Large intestine (tissue), 3 donors: ENCODE measurements at regions not wholly inside any gene's neighbourhood (a gene's known extent, or its start where the extent isn't known, plus 50 kb on each side); places are given as distances from the start of the nearest gene placed in this dataset.

ENCODE experiments used
- DNase-seq, 2 donors: peaks; one replicate each; pipeline versions ENCODE4 v3.0.0 to v3.0.0-alpha.2; 2013
- H3K27ac ChIP-seq: one replicate; pipeline ENCODE4 v1.5.1; 2013; ENCODE audit warnings: low read length
- H3K27me3 ChIP-seq: 2 replicates; pipeline ENCODE4 v1.6.1; 2013; ENCODE audit warnings: low read length; ENCODE audit not compliant: control insufficient read depth, insufficient read depth
- H3K36me3 ChIP-seq: 2 replicates; pipeline ENCODE4 v1.6.1; 2013; ENCODE audit warnings: low read length; ENCODE audit not compliant: control insufficient read depth, insufficient read depth
- H3K4me1 ChIP-seq: one replicate; pipeline ENCODE4 v1.6.1; 2013; ENCODE audit warnings: low read length; ENCODE audit not compliant: control insufficient read depth, insufficient read depth
- H3K4me3 ChIP-seq: one replicate; pipeline ENCODE4 v1.5.1; 2013; ENCODE audit warnings: low read length
- H3K9me3 ChIP-seq: one replicate; pipeline ENCODE4 v1.6.1; 2013; ENCODE audit warnings: mild to moderate bottlenecking, low read depth, low read length, moderate library complexity; ENCODE audit not compliant: control insufficient read depth
- WGBS: methylation state at CpG from one replicate; pipeline ENCODE4 v1.1.5; 2013; ENCODE audit warnings: low lambda C conversion rate; ENCODE audit not compliant: insufficient coverage; 5-methylcytosine and 5-hydroxymethylcytosine counted together

- H3K9me3 ChIP-seq = no peaks in the 10 kb centered on the region
- no CpG with 5 or more reads among the region's 4 CpGs for WGBS
- H3K4me3 ChIP-seq = no peak overlapping the region
- no peaks in the 10 kb centered on the region for H3K27me3 ChIP-seq
- H3K36me3 ChIP-seq = no peaks in the 10 kb centered on the region
- no peaks in the 10 kb centered on the region for H3K4me1 ChIP-seq
- H3K27ac ChIP-seq = no peak overlapping the region
- DNase-seq = no peak
These were observed 165.5 kb upstream of the BET1 start for GRCh38 chr7:94169682-94170081.

DNA sequence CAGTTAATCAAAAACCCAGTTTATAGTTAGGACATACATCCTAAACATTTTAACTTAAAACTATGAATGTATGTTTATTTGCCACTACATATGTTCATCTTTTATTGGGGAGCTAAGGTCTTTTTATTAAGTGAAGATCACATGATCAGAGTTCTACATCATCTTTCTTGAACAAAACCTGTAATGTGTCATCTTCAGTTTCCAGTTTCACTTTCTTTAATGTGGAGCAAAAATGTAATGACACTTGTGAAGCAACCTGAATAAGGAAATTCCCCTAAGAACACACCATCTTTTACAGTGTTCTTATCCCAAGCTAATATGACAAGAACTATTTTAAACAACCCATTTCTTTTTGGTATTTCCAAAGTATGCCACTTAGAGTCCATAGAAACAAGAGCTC is 166.7 kb upstream of the BET1 start:
- H3K36me3 ChIP-seq = no peaks in the 10 kb centered on the region
- H3K4me3 ChIP-seq = no peak overlapping the region
- no peak overlapping the region for H3K27ac ChIP-seq
- H3K27me3 ChIP-seq = no peaks in the 10 kb centered on the region
- H3K9me3 ChIP-seq = no peaks in the 10 kb centered on the region
- no peak for DNase-seq
- H3K4me1 ChIP-seq = no peaks in the 10 kb centered on the region

GRCh38 chr7:94173436-94173835 is 169.3 kb upstream of the BET1 start:
- no peaks in the 10 kb centered on the region for H3K36me3 ChIP-seq
- H3K27me3 ChIP-seq = no peaks in the 10 kb centered on the region
- WGBS = no CpG with 5 or more reads among the region's 2 CpGs
- H3K27ac ChIP-seq = no peak overlapping the region
- no peak overlapping the region for H3K4me3 ChIP-seq
- H3K4me1 ChIP-seq = no peaks in the 10 kb centered on the region
- H3K9me3 ChIP-seq = no peaks in the 10 kb centered on the region
- no peak for DNase-seq

DNA sequence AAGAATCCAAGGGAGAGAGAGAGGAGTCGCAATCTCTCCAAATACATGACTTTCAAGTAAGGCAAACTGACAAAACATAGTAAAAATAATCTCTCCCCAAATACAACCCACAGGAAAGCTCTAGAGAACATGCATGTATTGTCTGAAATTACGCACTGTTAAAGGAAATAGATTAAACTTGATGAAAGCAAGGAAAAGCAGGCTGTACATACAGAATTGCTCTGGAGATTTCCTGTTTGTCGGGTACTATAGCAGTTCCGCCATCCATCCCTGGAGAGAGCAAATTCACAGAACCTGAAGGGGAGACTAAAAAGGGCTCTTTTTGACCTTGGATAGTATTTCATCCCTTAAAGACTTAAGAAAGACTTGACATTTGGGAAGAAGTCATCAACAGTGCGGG is 170.2 kb upstream of the BET1 start:
- Histone ChIP-seq H3K27ac (no peak overlapping the region), H3K9me3 (no peaks in the 10 kb centered on the region), H3K4me1 (no peaks in the 10 kb centered on the region), H3K4me3 (no peak overlapping the region), H3K36me3 (no peaks in the 10 kb centered on the region), H3K27me3 (no peaks in the 10 kb centered on the region)
- 100% methylated on average over 1 of the region's 5 CpGs for WGBS
- DNase-seq = no peak

- DNase-seq = no peak
- Histone ChIP-seq H3K4me3 (no peak overlapping the region), H3K36me3 (no peaks in the 10 kb centered on the region), H3K9me3 (no peaks in the 10 kb centered on the region), H3K27ac (no peak overlapping the region), H3K4me1 (no peaks in the 10 kb centered on the region), H3K27me3 (no peaks in the 10 kb centered on the region)
- whole genome bisulfite sequencing = no CpG with 5 or more reads among the region's 2 CpGs
These were observed 170.8 kb upstream of the BET1 start for GRCh38 chr7:94174956-94175355.

GRCh38 chr7:94176694-94177200 is 172.6 kb upstream of the BET1 start:
- Histone ChIP-seq H3K4me1 (no peaks in the 10 kb centered on the region), H3K4me3 (no peak overlapping the region), H3K9me3 (no peaks in the 10 kb centered on the region), H3K27ac (no peak overlapping the region), H3K27me3 (no peaks in the 10 kb centered on the region), H3K36me3 (no peaks in the 10 kb centered on the region)
- 88% methylated on average over 3 of the region's 4 CpGs for WGBS
- DNase-seq = no peak

DNA sequence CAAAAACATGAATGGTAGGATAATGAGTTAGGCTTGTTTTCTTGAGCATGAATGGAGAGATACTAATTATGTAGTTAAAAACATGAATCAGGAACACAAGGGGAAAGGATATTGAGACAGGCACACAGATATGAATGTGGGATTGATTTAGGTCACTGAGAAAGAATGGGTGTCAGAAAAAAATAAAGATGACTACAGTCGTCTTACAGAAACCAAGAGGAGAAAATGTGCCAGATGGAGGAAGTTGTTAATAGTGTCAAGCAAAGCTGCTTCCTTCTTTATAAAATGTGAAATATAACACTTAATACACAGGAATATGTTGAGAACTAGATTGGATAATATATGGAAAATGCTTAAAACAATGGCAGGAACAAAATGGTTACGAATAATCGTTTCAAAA is 173.3 kb upstream of the BET1 start:
- Histone ChIP-seq H3K27me3 (no peaks in the 10 kb centered on the region), H3K4me3 (no peak overlapping the region), H3K9me3 (no peaks in the 10 kb centered on the region), H3K36me3 (no peaks in the 10 kb centered on the region), H3K4me1 (no peaks in the 10 kb centered on the region), H3K27ac (no peak overlapping the region)
- no peak for DNase-seq
- 95% methylated on average over 2 of the region's 3 CpGs for WGBS

GRCh38 chr7:94178230-94178629 is 174.1 kb upstream of the BET1 start:
- H3K27me3 ChIP-seq = no peaks in the 10 kb centered on the region
- no peak overlapping the region for H3K27ac ChIP-seq
- H3K4me1 ChIP-seq = no peaks in the 10 kb centered on the region
- no peaks in the 10 kb centered on the region for H3K36me3 ChIP-seq
- no peaks in the 10 kb centered on the region for H3K9me3 ChIP-seq
- no peak for DNase-seq
- no CpG with 5 or more reads among the region's 3 CpGs for WGBS
- H3K4me3 ChIP-seq = no peak overlapping the region

DNA sequence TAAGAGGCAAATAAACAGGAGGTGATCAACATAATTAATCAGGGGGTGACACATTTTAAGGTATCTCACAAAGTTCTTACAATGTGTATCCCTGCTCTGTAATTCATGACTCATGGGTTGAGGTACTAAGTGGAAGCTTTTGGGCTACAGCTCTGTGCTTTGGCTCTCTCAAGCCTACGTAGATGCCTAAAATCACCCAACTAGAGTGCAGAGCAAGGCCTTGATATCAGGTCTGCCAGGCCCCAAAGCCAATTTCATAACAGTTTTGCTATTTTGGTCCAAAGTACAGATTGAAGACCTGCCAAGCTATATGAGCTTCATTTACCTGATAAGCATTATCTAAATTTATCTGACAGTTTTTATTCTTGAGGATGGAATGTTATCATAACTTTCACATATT is 175.3 kb upstream of the BET1 start:
- no peak for DNase-seq
- H3K4me1 ChIP-seq = no peaks in the 10 kb centered on the region
- H3K36me3 ChIP-seq = no peaks in the 10 kb centered on the region
- H3K27me3 ChIP-seq = no peaks in the 10 kb centered on the region
- no CpG with 5 or more reads among the region's 1 CpG for WGBS
- H3K4me3 ChIP-seq = no peak overlapping the region
- H3K27ac ChIP-seq = no peak overlapping the region
- no peaks in the 10 kb centered on the region for H3K9me3 ChIP-seq

DNA sequence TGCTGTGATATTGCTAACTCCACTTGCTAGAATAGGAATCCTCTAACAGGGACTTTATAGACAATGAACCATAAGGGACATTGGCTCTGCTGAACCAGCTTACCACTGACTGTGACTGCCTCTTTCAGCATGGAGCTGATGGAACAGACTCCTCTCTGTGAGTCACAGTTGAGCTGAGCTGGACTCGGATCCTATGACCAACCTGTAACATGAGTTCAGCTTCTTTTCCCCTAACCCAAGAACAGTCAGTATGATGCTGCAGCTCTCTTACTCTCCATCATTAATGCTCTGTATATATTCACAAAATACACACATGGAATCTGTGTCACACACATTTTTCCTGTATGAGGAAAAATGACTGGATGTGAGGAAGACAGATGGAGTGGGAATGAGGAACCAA is 177.9 kb upstream of the BET1 start:
- Histone ChIP-seq H3K36me3 (no peaks in the 10 kb centered on the region), H3K27ac (no peak overlapping the region), H3K4me1 (no peaks in the 10 kb centered on the region), H3K27me3 (no peaks in the 10 kb centered on the region), H3K9me3 (no peaks in the 10 kb centered on the region), H3K4me3 (no peak overlapping the region)
- no peak for DNase-seq
- no CpG with 5 or more reads among the region's 1 CpG for WGBS

DNA sequence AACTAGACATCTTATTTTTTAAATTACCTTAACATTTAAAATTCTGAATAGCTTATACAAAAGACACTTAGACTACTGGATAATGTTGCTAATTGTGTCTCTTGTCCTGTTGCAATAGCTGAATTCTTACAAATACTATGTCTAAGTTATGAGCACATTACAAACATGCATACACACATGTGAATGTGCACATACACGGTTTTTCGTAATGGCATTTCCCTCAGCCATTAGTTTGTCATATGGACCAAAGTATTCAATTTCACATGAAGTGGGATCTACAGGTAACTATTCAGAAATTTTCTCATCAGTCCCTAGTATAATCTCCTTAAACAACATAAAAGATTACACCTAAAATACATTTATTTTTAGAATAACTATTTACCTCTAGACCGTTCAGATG is 178.6 kb upstream of the BET1 start:
- H3K4me3 ChIP-seq = no peak overlapping the region
- H3K27me3 ChIP-seq = no peaks in the 10 kb centered on the region
- 100% methylated on average over 3 of the region's 3 CpGs for WGBS
- H3K9me3 ChIP-seq = no peaks in the 10 kb centered on the region
- no peak for DNase-seq
- no peaks in the 10 kb centered on the region for H3K4me1 ChIP-seq
- H3K36me3 ChIP-seq = no peaks in the 10 kb centered on the region
- H3K27ac ChIP-seq = no peak overlapping the region
